ENCODE measurements at regions not wholly inside any gene's neighbourhood (a gene's known extent, or its start where the extent isn't known, plus 50 kb on each side); places are given as distances from the start of the nearest gene placed in this dataset.
"Not testable (repeated sequence)": the region's sequence is repeated elsewhere in the genome, so short reads cannot be mapped to it uniquely, and the experiment has no call there.

- H2AFZ ChIP-seq (ENCODE audit: low read length); H3K4me1 Mint-ChIP-seq; H3K18ac ChIP-seq (ENCODE audit: insufficient read length, low read depth, low read length); DNase-seq; H3K9me3 ChIP-seq (ENCODE audit: control insufficient read depth, low read depth, low read length); H4K5ac ChIP-seq (ENCODE audit: insufficient read length, low read depth, low read length); H3K4me3 Mint-ChIP-seq; H3K14ac ChIP-seq (ENCODE audit: insufficient read depth, low read length); H3K4me1 ChIP-seq (ENCODE audit: insufficient read depth, low read length); H3K36me3 Mint-ChIP-seq (ENCODE audit: insufficient read depth in 1 of 3, low read depth in 3 of 3); H3K23ac ChIP-seq (ENCODE audit: insufficient read length, low read depth, low read length); H3K9ac ChIP-seq (ENCODE audit: extremely low read depth, insufficient read length, low read length); H3K27me3 Mint-ChIP-seq (ENCODE audit: low read depth); H3K79me2 ChIP-seq (ENCODE audit: insufficient read depth, low read length); H3K27ac ChIP-seq (ENCODE audit: insufficient read length, low read depth, low read length); H2BK5ac ChIP-seq (ENCODE audit: insufficient read length, low read length); H2BK15ac ChIP-seq (ENCODE audit: low read depth, low read length); H3T11ph ChIP-seq (ENCODE audit: low read length); H3K27me3 ChIP-seq (ENCODE audit: insufficient read depth, low read length); H3K27ac Mint-ChIP-seq; H3K4me2 ChIP-seq (ENCODE audit: insufficient read depth, insufficient read length, low read length); H3K4ac ChIP-seq (ENCODE audit: low read depth, low read length); H2AK5ac ChIP-seq (ENCODE audit: insufficient read length, low read length); H2BK12ac ChIP-seq (ENCODE audit: insufficient read length, low read depth, low read length); H4K20me1 ChIP-seq (ENCODE audit: control insufficient read depth, insufficient read depth, insufficient read length); H3K56ac ChIP-seq (ENCODE audit: insufficient read length, low read depth, low read length); H4K8ac ChIP-seq (replicated peaks; ENCODE audit: insufficient read length, low read depth, low read length); H3K23me2 ChIP-seq (ENCODE audit: insufficient read length, low read depth, low read length, poor library complexity, severe bottlenecking); H3K79me1 ChIP-seq (ENCODE audit: insufficient read depth, low read depth, low read length, poor library complexity, severe bottlenecking); H2BK20ac ChIP-seq (ENCODE audit: low read depth, low read length, poor library complexity, severe bottlenecking); H4K91ac ChIP-seq (ENCODE audit: insufficient read length, low read depth, low read length); H2BK120ac ChIP-seq (ENCODE audit: low read depth, low read length, poor library complexity, severe bottlenecking); H3K9me3 Mint-ChIP-seq: not testable (repeated sequence)
- TF ChIP-seq CTCF (conservative IDR thresholded peaks at IDR 0.05): 0 out of 3 replicates have a peak, but pooled peaks have one; percentile 16
- no CpG with 5 or more reads among the region's 6 CpGs for WGBS (ENCODE audit: extremely low coverage, insufficient read length, low lambda C conversion rate)
Observed at GRCh38 chr2:158869122-158869521, 74.0 kb downstream of the DAPL1 start.

- H3K27ac Mint-ChIP-seq: not testable (repeated sequence)
- WGBS (ENCODE audit: extremely low coverage, insufficient read length, low lambda C conversion rate): no CpG with 5 or more reads among the region's 11 CpGs
Observed at GRCh38 chr2:158869609-158870008, 74.5 kb downstream of the DAPL1 start.

More at GRCh38 chr2:158869609-158870008, 74.5 kb downstream of the DAPL1 start:
- H4K20me1 ChIP-seq (ENCODE audit: control insufficient read depth, insufficient read depth, insufficient read length); H3K79me1 ChIP-seq (ENCODE audit: insufficient read depth, low read depth, low read length, poor library complexity, severe bottlenecking); H3K23ac ChIP-seq (ENCODE audit: insufficient read length, low read depth, low read length); H2BK12ac ChIP-seq (ENCODE audit: insufficient read length, low read depth, low read length); H3K4me2 ChIP-seq (ENCODE audit: insufficient read depth, insufficient read length, low read length); H3K36me3 Mint-ChIP-seq (ENCODE audit: insufficient read depth in 1 of 3, low read depth in 3 of 3); H3K23me2 ChIP-seq (ENCODE audit: insufficient read length, low read depth, low read length, poor library complexity, severe bottlenecking); H2BK15ac ChIP-seq (ENCODE audit: low read depth, low read length); H2AK5ac ChIP-seq (ENCODE audit: insufficient read length, low read length); H3K14ac ChIP-seq (ENCODE audit: insufficient read depth, low read length); H2BK5ac ChIP-seq (ENCODE audit: insufficient read length, low read length); H3K27ac ChIP-seq (ENCODE audit: insufficient read length, low read depth, low read length); H3T11ph ChIP-seq (ENCODE audit: low read length); H2BK120ac ChIP-seq (ENCODE audit: low read depth, low read length, poor library complexity, severe bottlenecking); H3K27me3 Mint-ChIP-seq (ENCODE audit: low read depth); H2AFZ ChIP-seq (ENCODE audit: low read length); H3K9me3 ChIP-seq (ENCODE audit: control insufficient read depth, low read depth, low read length); H3K9me3 Mint-ChIP-seq; H4K91ac ChIP-seq (ENCODE audit: insufficient read length, low read depth, low read length); H3K79me2 ChIP-seq (ENCODE audit: insufficient read depth, low read length); H3K56ac ChIP-seq (ENCODE audit: insufficient read length, low read depth, low read length); H3K4ac ChIP-seq (ENCODE audit: low read depth, low read length); H3K4me3 Mint-ChIP-seq; H3K27me3 ChIP-seq (ENCODE audit: insufficient read depth, low read length); H3K18ac ChIP-seq (ENCODE audit: insufficient read length, low read depth, low read length); DNase-seq; H4K8ac ChIP-seq (replicated peaks; ENCODE audit: insufficient read length, low read depth, low read length); H3K4me1 Mint-ChIP-seq; H2BK20ac ChIP-seq (ENCODE audit: low read depth, low read length, poor library complexity, severe bottlenecking); H3K4me1 ChIP-seq (ENCODE audit: insufficient read depth, low read length); H4K5ac ChIP-seq (ENCODE audit: insufficient read length, low read depth, low read length); H3K9ac ChIP-seq (ENCODE audit: extremely low read depth, insufficient read length, low read length): not testable (repeated sequence)
